A673 (cell line): ENCODE measurements at regions not wholly inside any gene's neighbourhood (a gene's known extent, or its start where the extent isn't known, plus 50 kb on each side); places are given as distances from the start of the nearest gene placed in this dataset.

ENCODE experiments used
- BruUV-seq: library from RNA; stranded (reverse); fragments of 400-500 nt; replicated peaks from 2 replicates; lab custom pipeline; 2021; lab: Mats Ljungman, UMichigan
- CTCF ChIA-PET: fragments of 300-600 bp; sonication (Branson Sonifier 250); formaldehyde crosslinking; loops from one replicate; lab custom pipeline; 2022; ENCODE audit warnings: antibody characterized with exemption; lab: Charles Lee
- POLR2A ChIA-PET: fragments of 300-600 bp; sonication (Branson Sonifier 250); formaldehyde crosslinking; loops from one replicate; lab custom pipeline; 2022; ENCODE audit warnings: antibody characterized with exemption; ENCODE audit not compliant: low non-redundant PET; lab: Charles Lee
- DNase-seq: peaks from one replicate; pipeline ENCODE4 v3.0.0-alpha.2; 2015; ENCODE audit warnings: low spot score
- H3K27ac ChIP-seq: fragments of 200-600 bp; sonication (generic); 2 replicates; pipeline ENCODE4 v1.5.1; 2016; ENCODE audit warnings: mixed run types, low read depth, mild to moderate bottlenecking, mixed read lengths, antibody characterized with exemption, low read length; ENCODE audit not compliant: poor library complexity, severe bottlenecking
- H3K27me3 ChIP-seq: fragments of 200-600 bp; sonication (generic); replicated peaks from 2 replicates; pipeline ENCODE4 v1.6.1; 2017; ENCODE audit warnings: mixed run types, low read depth, mild to moderate bottlenecking, mixed read lengths, antibody characterized with exemption, low read length; ENCODE audit not compliant: insufficient read depth, poor library complexity
- H3K36me3 ChIP-seq: fragments of 200-600 bp; sonication (generic); 2 replicates; pipeline ENCODE4 v1.6.1; 2016; ENCODE audit warnings: mixed run types, mild to moderate bottlenecking, mixed read lengths, antibody characterized with exemption, low read length; ENCODE audit not compliant: insufficient read depth, poor library complexity, severe bottlenecking
- H3K4me1 ChIP-seq: fragments of 200-600 bp; sonication (generic); 2 replicates; pipeline ENCODE4 v1.6.1; 2017; ENCODE audit warnings: mixed run types, mild to moderate bottlenecking, mixed read lengths, antibody characterized with exemption, low read length; ENCODE audit not compliant: insufficient read depth, poor library complexity, severe bottlenecking
- H3K4me3 ChIP-seq: fragments of 200-600 bp; sonication (generic); 2 replicates; pipeline ENCODE4 v1.5.1; 2016; ENCODE audit warnings: low read depth, mixed run types, mild to moderate bottlenecking, mixed read lengths, low read length; ENCODE audit not compliant: poor library complexity, severe bottlenecking
- H3K9me3 ChIP-seq: fragments of 200-600 bp; sonication (generic); 2 replicates; pipeline ENCODE4 v1.6.1; 2016; ENCODE audit warnings: mixed run types, low read depth, mild to moderate bottlenecking, mixed read lengths, antibody characterized with exemption, low read length; ENCODE audit not compliant: poor library complexity, severe bottlenecking
- CTCF ChIP-seq: fragments of 300-800, 200-600 bp; sonication (generic); conservative IDR thresholded peaks from 2 replicates; pipeline ENCODE4 v1.5.1; 2017; ENCODE audit warnings: low read depth, mild to moderate bottlenecking, antibody characterized with exemption, low read length, moderate library complexity, mixed read lengths
- EZH2 ChIP-seq: fragments of 200-600 bp; sonication (generic); IDR thresholded peaks from 2 replicates; pipeline ENCODE4 v1.6.1; 2017; ENCODE audit warnings: borderline replicate concordance, low read depth, mild to moderate bottlenecking, mixed read lengths, antibody characterized with exemption, low read length; ENCODE audit not compliant: poor library complexity, severe bottlenecking
- intact Hi-C: fragments of 100-400 bp; cut with micrococcal nuclease; formaldehyde crosslinking; loops from one replicate; pipeline ENCODE4 v1.10.0; 2022; ENCODE audit not compliant: unreplicated experiment

DNA sequence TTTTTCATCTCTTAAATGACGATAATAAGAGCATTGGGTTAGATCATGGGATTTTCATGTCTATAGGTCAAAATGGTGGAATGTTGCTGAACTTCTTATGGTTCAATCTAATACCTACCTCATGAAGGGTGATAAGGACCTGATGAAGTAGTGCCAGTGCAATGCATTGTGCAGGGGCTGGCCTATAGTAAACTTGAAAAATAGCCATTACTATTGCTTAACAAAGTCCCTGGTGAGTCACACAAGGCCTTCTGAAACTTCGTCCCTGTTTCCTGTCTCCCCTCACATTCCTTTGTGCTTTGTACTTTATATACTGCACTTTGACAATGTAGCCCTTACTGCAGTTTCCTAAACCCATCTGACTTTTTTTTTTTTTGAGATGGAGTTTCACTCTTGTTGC lies 515.9 kb downstream of the SLC4A3 start:
- H3K4me1 ChIP-seq = no peaks in the 10 kb centered on the region
- no peaks in the 10 kb centered on the region for H3K36me3 ChIP-seq
- no peak for TF ChIP-seq EZH2
- no peak for TF ChIP-seq CTCF
- H3K27ac ChIP-seq = no peak overlapping the region
- no peaks in the 10 kb centered on the region for H3K27me3 ChIP-seq
- CTCF ChIA-PET = no interaction called here
- POLR2A ChIA-PET = no interaction called here
- no peak overlapping the region for H3K4me3 ChIP-seq
- DNase-seq = peak; percentile 58
- intact Hi-C loops = no loop called here
- H3K9me3 ChIP-seq = no peaks in the 10 kb centered on the region
- no TSS peak for BruUV-seq

GRCh38 chr2:220144411-220144810 lies 517.0 kb downstream of the SLC4A3 start:
- POLR2A ChIA-PET = no interaction called here
- DNase-seq = no peak
- Histone ChIP-seq H3K4me3 (no peak overlapping the region), H3K9me3 (no peaks in the 10 kb centered on the region), H3K27me3 (no peaks in the 10 kb centered on the region), H3K4me1 (no peaks in the 10 kb centered on the region), H3K36me3 (no peaks in the 10 kb centered on the region), H3K27ac (no peak overlapping the region)
- CTCF ChIA-PET = no interaction called here
- TF ChIP-seq CTCF = no peak
- TF ChIP-seq EZH2 = no peak
- intact Hi-C loops = no loop called here
- no TSS peak for BruUV-seq

DNA sequence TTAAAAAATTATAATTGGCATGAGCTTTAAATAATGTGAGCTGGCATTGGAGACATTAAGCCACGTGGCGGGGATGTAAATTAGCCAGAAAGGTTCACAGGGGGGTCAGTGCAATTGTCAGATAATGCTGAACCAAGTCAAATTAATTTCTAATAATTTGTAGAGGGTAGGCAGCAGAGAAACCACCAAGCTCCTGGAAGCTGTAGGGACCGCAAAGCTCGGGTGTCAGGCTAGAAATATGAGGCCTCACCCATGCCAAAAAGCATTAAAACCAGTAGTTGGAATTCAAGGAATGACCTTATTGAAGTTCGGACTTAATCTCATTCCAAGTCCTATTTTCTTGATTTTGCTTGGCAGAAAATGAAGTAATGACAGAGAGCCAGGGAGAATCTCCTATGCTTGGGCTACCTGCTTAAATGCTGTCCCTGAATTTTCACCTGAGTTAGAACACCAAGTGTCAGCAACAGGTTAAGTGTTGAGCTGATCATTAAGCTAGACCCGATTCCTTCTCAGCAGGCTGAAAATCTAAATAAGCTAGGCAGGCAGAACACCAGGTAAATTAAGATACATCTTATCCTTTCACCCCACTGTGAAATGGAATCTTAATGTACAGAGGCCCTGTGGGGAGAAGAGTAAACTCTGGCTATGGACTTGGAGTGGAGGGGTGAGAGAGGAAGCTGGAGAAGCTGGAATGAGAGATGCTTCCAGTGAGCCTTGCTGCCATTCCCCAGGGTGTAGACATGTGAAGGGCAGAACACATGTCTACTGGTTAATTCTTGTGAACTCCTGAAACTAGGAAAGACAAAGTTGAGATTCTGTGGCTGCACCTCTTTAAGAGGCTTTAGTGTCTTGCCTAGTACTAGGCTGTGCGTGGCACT lies 520.0 kb downstream of the SLC4A3 start:
- Histone ChIP-seq H3K4me3 (no peak overlapping the region), H3K27ac (no peak overlapping the region), H3K9me3 (no peaks in the 10 kb centered on the region), H3K27me3 (no peaks in the 10 kb centered on the region), H3K36me3 (no peaks in the 10 kb centered on the region), H3K4me1 (no peaks in the 10 kb centered on the region)
- POLR2A ChIA-PET = no interaction called here
- BruUV-seq = no TSS peak
- intact Hi-C loops = no loop called here
- peak; percentile 11 for DNase-seq
- CTCF ChIA-PET = no interaction called here
- TF ChIP-seq EZH2 (no peak), CTCF (no peak)
